ENCODE measurements at regions not wholly inside any gene's neighbourhood (a gene's known extent, or its start where the extent isn't known, plus 50 kb on each side); places are given as distances from the start of the nearest gene placed in this dataset.

GRCh38 chr3:98956008-98956407, 54.5 kb upstream of the DCBLD2 start:
- no peaks in the 10 kb centered on the region for H3K9me3 Mint-ChIP-seq
- H3K27ac Mint-ChIP-seq: no peak overlapping the region
- no peak overlapping the region for H3K4me3 Mint-ChIP-seq
- H3K36me3 Mint-ChIP-seq: no peaks in the 10 kb centered on the region
- DNase-seq (ENCODE audit: extremely low spot score, unreplicated experiment): no peak
- peaks cover 7% of the 10 kb centered on the region for H3K4me1 Mint-ChIP-seq (ENCODE audit: unreplicated experiment)
- TF ChIP-seq CTCF (conservative IDR thresholded peaks at IDR 0.05): no peak
- H3K27me3 Mint-ChIP-seq: no peaks in the 10 kb centered on the region

GRCh38 chr3:98954791-98955604, 53.5 kb upstream of the DCBLD2 start:
- H3K27ac Mint-ChIP-seq: no peak overlapping the region
- peaks cover 7% of the 10 kb centered on the region for H3K4me1 Mint-ChIP-seq (ENCODE audit: unreplicated experiment)
- DNase-seq (ENCODE audit: extremely low spot score, unreplicated experiment): no peak
- no peak for TF ChIP-seq CTCF (conservative IDR thresholded peaks at IDR 0.05)
- no peaks in the 10 kb centered on the region for H3K36me3 Mint-ChIP-seq
- no peaks in the 10 kb centered on the region for H3K9me3 Mint-ChIP-seq
- no peak overlapping the region for H3K4me3 Mint-ChIP-seq
- no peaks in the 10 kb centered on the region for H3K27me3 Mint-ChIP-seq

GRCh38 chr3:98954242-98954641, 52.7 kb upstream of the DCBLD2 start:
- H3K27me3 Mint-ChIP-seq: no peaks in the 10 kb centered on the region
- no peaks in the 10 kb centered on the region for H3K36me3 Mint-ChIP-seq
- H3K4me3 Mint-ChIP-seq: no peak overlapping the region
- DNase-seq (ENCODE audit: extremely low spot score, unreplicated experiment): no peak
- no peak overlapping the region for H3K27ac Mint-ChIP-seq
- H3K4me1 Mint-ChIP-seq (ENCODE audit: unreplicated experiment): peaks cover 7% of the 10 kb centered on the region
- TF ChIP-seq CTCF (conservative IDR thresholded peaks at IDR 0.05): no peak
- no peaks in the 10 kb centered on the region for H3K9me3 Mint-ChIP-seq

GRCh38 chr3:98952404-98952803, 50.9 kb upstream of the DCBLD2 start:
- Mint-ChIP-seq H3K27ac (no peak overlapping the region), H3K9me3 (no peaks in the 10 kb centered on the region), H3K27me3 (peaks cover 3% of the 10 kb centered on the region), H3K4me3 (no peak overlapping the region), H3K36me3 (no peaks in the 10 kb centered on the region), H3K4me1 (ENCODE audit: unreplicated experiment) (peaks cover 7% of the 10 kb centered on the region)
- no peak for TF ChIP-seq CTCF (conservative IDR thresholded peaks at IDR 0.05)
- DNase-seq (ENCODE audit: extremely low spot score, unreplicated experiment): no peak

Data from type B pancreatic cell (in vitro differentiated cells).